NOMO-1 treated with DMSO at 0.1 percent for 48 hours (cell line): ENCODE measurements at regions not wholly inside any gene's neighbourhood (a gene's known extent, or its start where the extent isn't known, plus 50 kb on each side); places are given as distances from the start of the nearest gene placed in this dataset.

Experiments
- DNase-seq: peaks from one replicate; lab custom pipeline; 2025; ENCODE audit not compliant: unreplicated experiment; lab: John Stamatoyannopoulos, UW

- DNase-seq = no peak
These were observed 127.5 kb downstream of the RFC3 start for GRCh38 chr13:33945477-33945876.

- DNase-seq = no peak
These were observed 135.3 kb downstream of the RFC3 start for GRCh38 chr13:33953203-33953602.

- DNase-seq = no peak
These were observed 135.8 kb downstream of the RFC3 start for GRCh38 chr13:33953781-33954180.

GRCh38 chr13:33956346-33956745 is 138.4 kb downstream of the RFC3 start:
- no peak for DNase-seq

GRCh38 chr13:33957497-33957905 is 139.6 kb downstream of the RFC3 start:
- no peak for DNase-seq

GRCh38 chr13:33958964-33959363 is 141.0 kb downstream of the RFC3 start:
- DNase-seq = no peak

GRCh38 chr13:33963134-33963533 is 145.2 kb downstream of the RFC3 start:
- DNase-seq = no peak

GRCh38 chr13:33963895-33964294 is 145.9 kb downstream of the RFC3 start:
- no peak for DNase-seq

- DNase-seq = no peak
These were observed 150.9 kb downstream of the RFC3 start for GRCh38 chr13:33968520-33969507.

- DNase-seq = no peak
These were observed 153.0 kb downstream of the RFC3 start for GRCh38 chr13:33970746-33971561.

GRCh38 chr13:33971562-33971819 is 153.5 kb downstream of the RFC3 start:
- no peak for DNase-seq

GRCh38 chr13:33973194-33973593 is 155.2 kb downstream of the RFC3 start:
- no peak for DNase-seq

GRCh38 chr13:33976965-33977364 is 159.0 kb downstream of the RFC3 start:
- no peak for DNase-seq

GRCh38 chr13:33978653-33979052 is 160.7 kb downstream of the RFC3 start:
- no peak for DNase-seq

GRCh38 chr13:33992881-33993336 is 175.0 kb downstream of the RFC3 start:
- DNase-seq = no peak

- no peak for DNase-seq
These were observed 176.2 kb downstream of the RFC3 start for GRCh38 chr13:33994198-33994597.

GRCh38 chr13:33994826-33995502 is 177.0 kb downstream of the RFC3 start:
- DNase-seq = no peak

GRCh38 chr13:33996636-33997035 is 178.7 kb downstream of the RFC3 start:
- DNase-seq = no peak

- no peak for DNase-seq
These were observed 179.6 kb downstream of the RFC3 start for GRCh38 chr13:33997574-33997973.

GRCh38 chr13:33999811-34000605 is 182.1 kb downstream of the RFC3 start:
- DNase-seq = no peak

- DNase-seq = no peak
These were observed 183.0 kb downstream of the RFC3 start for GRCh38 chr13:34000955-34001354.
